ENCODE measurements at regions not wholly inside any gene's neighbourhood (a gene's known extent, or its start where the extent isn't known, plus 50 kb on each side); places are given as distances from the start of the nearest gene placed in this dataset.
"Not testable (repeated sequence)": the region's sequence is repeated elsewhere in the genome, so short reads cannot be mapped to it uniquely, and the experiment has no call there.

- DNase-seq (ENCODE audit: low read depth in 3 of 3): no peak
These were observed 51.8 kb upstream of the PMAIP1 start for GRCh38 chr18:59848002-59848401.

- not testable (repeated sequence) for DNase-seq (ENCODE audit: low read depth in 3 of 3)
These were observed 52.3 kb upstream of the PMAIP1 start for GRCh38 chr18:59847491-59847846.

DNA sequence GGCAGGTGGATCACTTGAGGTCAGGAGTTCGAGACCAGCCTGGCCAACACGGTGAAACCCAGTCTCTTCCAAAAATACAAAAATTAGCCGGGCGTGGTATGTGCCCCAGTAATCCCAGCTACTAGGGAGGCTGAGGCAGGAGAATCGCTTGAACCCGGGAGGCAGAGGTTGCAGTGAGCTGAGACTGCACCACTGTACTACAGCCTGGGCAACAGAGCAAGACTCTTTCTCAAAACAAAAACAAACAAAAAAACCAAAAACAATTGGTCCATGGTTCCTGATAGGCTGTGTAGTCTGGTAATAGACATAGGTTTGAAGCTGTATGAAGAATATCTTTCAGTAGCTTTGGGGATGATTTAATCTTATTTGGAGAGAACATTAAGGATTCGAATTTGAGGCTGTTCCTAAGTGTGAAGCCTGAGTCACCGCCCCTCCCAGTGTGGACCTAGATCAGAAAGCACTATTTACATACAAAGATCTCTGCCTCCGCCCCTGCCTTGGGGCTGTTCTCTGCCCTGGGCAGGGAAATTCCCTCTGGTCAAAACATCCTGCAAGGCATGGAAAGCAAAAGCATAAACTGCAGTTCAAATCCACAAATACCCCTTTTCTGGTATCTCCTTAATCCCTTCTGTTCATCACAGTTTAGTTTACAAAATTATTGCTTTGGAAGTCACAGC lies 52.8 kb upstream of the PMAIP1 start:
- DNase-seq (ENCODE audit: low read depth in 3 of 3): no peak

DNA sequence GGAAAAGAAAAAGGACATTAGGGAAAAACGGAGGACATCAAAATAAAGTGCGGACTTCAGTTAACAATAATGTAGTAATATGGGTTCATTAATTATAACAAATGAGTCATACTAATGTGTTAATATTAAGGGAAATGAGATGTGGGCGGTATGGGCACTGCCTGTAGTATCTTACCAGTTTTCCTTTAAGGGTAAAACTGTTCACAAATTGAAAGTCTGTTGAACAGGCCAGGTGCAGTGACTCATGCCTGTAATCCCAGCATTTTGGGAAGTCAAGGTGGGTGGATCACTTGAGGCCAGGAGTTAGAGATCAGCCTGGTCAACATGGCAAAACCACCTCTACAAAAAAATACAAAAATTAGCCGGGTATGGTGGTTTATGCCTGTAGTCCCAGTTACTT lies 56.8 kb upstream of the PMAIP1 start:
- DNase-seq (ENCODE audit: low read depth in 3 of 3): no peak

DNA sequence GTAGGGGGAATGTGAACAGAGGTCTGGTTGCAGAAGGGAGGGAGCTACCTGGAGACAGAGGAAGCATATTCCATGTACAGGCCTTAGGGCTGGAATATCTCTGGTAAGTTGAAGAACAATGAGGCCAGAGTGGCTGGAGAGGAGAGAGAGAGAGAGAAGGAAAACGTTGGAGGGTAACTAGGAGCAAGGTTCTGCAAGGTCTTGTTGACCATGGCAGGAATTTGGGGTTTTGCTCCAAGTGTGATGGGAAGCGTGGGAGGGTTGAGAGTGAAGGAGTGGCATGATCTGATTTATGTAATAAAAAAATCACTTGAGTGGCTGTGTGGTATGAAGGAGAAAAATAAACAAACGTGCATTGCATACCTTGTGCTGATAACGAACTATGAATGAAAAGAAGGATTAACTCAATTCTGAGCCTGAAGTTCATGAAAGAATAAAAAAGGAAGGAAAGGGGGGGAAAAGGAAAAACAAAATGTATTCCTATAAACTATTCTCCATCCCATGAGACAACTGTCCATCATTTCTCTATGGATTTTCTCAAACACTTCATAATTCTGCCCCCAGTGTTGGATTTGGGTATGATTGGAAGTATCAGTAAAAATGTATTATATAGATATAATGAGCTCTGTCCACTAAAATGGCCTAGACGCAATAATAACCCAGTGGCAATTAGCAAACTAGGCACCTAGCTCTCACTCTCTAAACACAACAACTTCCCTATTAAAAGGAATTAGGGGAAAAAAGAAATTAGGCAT lies 59.7 kb upstream of the PMAIP1 start:
- DNase-seq (ENCODE audit: low read depth in 3 of 3): no peak

GRCh38 chr18:59839246-59839645 lies 60.5 kb upstream of the PMAIP1 start:
- no peak for DNase-seq (ENCODE audit: low read depth in 3 of 3)

DNA sequence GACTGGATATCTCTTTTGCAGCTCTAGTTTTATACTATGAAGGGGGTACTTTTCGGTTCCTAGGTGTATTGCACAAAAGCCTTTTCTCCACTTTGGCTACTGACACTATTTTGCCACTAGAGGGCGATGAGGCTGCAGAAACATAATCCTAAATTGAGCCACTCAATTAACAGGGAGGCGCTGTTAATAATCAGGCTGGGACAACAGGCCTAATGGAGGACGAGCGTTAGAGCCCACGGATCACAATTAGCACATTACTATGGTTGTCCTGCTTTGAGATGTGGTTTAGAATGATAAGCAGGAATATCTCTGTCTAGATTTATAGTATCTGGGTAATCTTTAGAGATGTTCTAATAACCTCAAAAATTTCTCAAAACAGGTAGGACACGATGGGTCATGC lies 62.2 kb upstream of the PMAIP1 start:
- peak in 2 of 3 experiments; percentile 4 to 23 for DNase-seq (ENCODE audit: low read depth in 3 of 3)

DNA sequence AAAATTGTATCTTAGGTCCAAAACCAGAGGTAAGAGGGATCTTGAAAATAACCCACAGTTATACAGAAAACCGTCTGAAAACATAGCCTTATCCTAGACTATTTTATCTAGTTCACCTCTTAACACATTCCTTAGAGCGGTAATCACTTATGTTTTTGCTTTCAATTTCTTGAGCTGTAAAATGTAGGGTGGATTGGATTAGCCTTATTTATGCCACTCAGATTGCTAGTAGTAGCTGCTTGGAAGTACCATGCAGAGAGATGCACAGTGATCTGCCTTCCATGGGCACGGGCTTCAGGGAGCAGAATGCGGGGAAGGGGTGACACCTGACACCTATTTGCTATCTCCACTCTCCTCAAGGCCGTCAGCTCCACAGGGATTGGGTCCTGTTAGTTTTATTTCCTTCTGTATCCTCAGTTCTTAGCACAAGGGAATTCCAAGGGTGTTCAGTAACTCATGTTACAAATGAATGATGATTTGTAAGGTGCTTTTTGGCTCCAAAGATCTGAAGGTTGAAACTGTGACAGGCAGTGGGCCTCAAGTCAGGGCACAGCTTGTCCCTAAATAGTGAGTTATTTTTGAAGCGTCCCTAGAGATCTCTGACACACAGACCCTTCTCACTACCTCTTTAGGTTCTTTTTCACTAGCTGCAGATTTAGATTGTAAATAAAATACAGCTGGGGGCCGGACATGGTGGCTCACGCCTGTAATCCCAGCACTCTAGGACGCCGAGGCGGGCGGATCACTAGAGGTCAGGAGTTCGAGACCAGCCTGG lies 64.0 kb upstream of the PMAIP1 start:
- no peak for DNase-seq (ENCODE audit: low read depth in 3 of 3)

DNA sequence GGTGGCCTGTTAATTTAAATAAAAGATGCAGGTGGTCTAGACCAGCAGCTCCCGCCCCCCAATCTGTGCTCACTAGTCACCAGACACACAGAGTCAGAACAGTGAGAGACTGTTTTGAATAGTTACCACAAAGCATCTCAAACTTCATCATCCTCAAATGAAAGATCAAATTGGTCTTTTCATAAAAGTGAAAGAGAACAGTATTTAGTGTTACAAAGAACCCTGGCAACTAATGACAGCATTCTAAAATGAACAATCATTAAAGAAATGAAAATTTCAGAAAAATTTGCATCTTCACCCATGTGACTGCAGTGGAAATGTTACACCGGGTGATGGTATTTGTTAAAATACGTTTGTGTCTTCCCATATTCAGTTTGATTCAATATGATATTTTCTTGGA lies 65.5 kb upstream of the PMAIP1 start:
- DNase-seq (ENCODE audit: low read depth in 3 of 3): no peak

DNA sequence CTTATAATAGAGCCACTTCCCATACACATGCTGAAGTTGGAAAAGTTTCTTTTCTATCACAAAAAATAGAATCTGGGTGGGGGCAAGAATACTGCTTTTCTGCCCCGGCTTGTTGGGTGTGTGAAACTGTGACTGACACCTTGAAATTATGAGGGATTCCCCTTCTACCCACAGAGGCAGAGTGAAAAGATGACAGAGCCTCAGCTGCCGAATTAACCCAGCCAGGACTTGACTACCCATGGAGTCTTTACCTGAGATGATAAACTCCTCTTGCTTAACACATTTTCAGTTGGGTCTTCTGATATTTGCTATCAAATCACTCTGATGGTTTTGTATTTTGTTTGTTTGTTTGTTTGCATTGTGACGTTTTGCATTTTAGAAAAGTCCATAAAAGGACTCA lies 66.0 kb upstream of the PMAIP1 start:
- no peak for DNase-seq (ENCODE audit: low read depth in 3 of 3)

GRCh38 chr18:59823596-59824195 lies 76.1 kb upstream of the PMAIP1 start:
- DNase-seq (ENCODE audit: low read depth in 3 of 3): no peak

- DNase-seq (ENCODE audit: low read depth in 3 of 3): no peak
These were observed 76.9 kb upstream of the PMAIP1 start for GRCh38 chr18:59822612-59823550.

GRCh38 chr18:59821983-59822382 lies 77.8 kb upstream of the PMAIP1 start:
- DNase-seq (ENCODE audit: low read depth in 3 of 3): no peak

DNA sequence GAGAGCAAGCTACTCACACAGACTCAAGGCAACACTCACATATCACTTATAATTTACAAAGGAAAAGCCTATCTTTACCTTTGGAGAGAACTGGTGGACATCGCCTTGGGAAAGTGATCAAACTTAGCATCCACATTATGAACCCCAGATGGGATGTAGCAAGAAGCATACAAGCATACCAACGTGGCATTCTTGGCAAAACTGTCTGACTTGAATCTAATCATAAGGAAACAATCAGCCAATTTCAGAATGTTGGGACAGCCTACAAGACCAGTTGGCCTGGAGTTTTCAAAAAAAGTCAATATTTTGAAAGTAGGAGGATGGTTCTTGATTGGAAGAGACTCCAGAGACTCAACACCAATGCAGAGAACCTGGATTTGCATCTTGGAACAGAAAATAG lies 79.1 kb upstream of the PMAIP1 start:
- DNase-seq (ENCODE audit: low read depth in 3 of 3): no peak

DNA sequence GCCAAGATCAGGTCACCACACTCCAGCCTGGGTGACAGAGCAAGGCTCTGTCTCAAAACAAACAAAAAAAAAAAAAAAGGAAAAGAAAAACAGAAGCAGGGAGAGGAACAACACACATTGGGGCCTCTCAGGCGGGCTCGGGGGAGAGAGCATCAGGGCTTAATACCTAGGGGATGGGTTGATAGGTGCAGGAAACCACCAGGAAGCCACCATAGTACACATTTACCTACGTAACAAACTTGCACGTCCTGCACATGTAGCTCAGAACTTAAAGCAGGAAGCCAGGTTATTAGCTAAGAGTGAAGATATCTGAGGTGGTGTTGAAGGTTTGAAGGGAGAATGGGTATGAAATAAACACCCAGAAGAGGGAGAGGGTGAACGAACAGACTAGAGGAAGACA lies 81.0 kb upstream of the PMAIP1 start:
- DNase-seq (ENCODE audit: low read depth in 3 of 3): no peak

- no peak for DNase-seq (ENCODE audit: low read depth in 3 of 3)
These were observed 84.9 kb upstream of the PMAIP1 start for GRCh38 chr18:59814891-59815290.

- DNase-seq (ENCODE audit: low read depth in 3 of 3): no peak
These were observed 85.9 kb upstream of the PMAIP1 start for GRCh38 chr18:59813942-59814341.

DNA sequence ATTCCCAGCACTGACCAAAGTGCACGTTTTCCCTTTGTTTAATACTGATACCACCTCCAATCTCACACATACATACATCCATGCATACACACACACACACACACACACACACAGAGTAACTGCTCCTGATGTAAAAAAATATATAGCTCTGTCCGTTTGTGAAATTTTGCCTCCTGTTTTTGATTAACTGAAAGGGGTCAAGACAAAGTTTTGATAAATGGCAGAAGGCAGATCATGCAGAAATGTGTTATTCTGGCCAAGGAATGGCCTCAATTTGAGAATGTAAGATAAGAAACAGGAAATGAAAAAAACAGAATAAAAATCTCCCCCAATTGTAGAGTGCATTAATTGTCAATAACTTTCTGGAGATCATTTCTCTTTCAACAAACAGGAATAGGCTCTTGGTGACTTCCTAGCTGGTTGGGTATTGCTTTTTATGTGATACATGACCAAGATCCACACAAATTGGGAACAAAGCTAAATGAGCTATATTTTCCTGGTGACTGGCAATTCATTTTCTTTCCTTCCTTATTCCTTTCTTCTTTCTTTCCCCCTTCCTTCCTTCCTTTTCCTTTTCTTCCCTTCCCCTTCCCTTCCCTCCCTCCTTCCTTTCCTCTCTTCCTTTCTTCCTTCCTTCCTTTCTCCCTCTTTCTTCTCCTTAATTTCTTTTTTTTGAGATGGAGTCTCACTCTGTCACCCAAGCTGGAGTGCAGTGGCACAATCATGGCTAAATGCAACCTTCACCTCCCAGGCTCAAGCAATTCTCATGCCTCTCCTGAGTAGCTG lies 88.9 kb upstream of the PMAIP1 start:
- DNase-seq (ENCODE audit: low read depth in 3 of 3): no peak

DNA sequence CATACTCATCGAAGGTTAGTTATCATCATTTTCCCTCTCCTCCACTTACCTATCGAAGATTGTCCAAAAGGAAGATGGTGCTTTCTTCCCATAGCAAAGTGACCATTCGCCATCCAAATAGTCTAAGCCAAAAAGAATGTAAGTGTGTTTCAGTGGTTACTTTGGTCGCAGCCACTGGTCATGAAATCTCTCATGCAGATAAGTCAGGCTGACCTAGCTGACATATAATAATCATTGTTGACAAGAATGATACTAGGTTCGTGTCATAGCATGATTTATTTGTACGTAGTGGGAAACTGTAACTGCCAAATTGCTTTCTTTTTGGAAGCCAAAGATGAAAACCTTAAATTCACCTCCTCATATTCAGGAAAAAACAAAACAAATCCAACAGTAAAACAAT lies 89.6 kb upstream of the PMAIP1 start:
- DNase-seq (ENCODE audit: low read depth in 3 of 3): no peak

DNA sequence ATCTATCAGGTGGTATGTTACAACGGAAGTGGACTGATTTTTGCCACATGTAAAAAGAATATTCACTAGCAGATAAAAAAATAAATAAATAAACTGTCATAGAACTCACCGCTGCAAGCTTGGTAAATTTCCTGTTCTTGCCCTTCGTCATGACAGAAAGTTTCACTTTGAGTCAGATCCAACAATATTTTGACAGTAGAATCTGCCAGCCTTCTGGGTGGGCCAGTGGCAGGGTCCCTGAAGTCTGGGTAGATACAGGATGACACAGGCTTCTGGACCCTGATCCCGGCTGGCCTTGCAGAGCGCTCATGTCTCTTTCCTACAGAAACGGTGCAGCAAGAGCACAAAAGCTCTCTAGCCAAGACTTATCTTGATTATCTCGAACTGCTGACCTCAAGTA lies 97.8 kb upstream of the PMAIP1 start:
- no peak for DNase-seq (ENCODE audit: low read depth in 3 of 3)

DNA sequence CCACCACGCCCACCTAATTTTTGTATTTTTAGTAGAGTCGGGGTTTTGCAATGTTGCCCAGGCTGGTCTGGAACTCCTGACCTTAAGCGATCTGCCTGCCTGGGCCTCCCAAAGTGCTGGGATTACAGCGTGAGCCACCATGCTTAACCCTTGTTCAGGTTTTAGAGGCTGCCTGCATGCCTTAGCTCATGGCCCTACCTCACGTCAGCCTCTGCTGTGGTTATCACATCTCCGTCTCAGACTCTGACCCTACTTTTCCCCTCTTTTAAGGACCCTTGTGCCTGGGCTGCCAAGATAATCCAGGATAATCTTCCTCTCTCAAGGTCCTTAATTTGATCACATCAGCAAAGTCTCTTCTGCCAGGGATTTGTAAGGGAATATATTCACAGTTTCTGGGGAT lies 98.2 kb upstream of the PMAIP1 start:
- no peak for DNase-seq (ENCODE audit: low read depth in 3 of 3)
